ENCODE measurements at regions not wholly inside any gene's neighbourhood (a gene's known extent, or its start where the extent isn't known, plus 50 kb on each side); places are given as distances from the start of the nearest gene placed in this dataset.

- no peaks in the 10 kb centered on the region for H3K36me3 Mint-ChIP-seq (ENCODE audit: low read depth)
- DNase-seq (ENCODE audit: low spot score) = no peak
- no peak for TF ChIP-seq CTCF (IDR thresholded peaks at IDR 0.05)
- peaks cover 3% of the 10 kb centered on the region for H3K9me3 Mint-ChIP-seq (ENCODE audit: low read depth)
- no peak overlapping the region for H3K27ac Mint-ChIP-seq (ENCODE audit: unreplicated experiment)
- H3K4me1 Mint-ChIP-seq (ENCODE audit: low read depth) = no peaks in the 10 kb centered on the region
- H3K4me3 Mint-ChIP-seq (ENCODE audit: unreplicated experiment) = no peak overlapping the region
- no peaks in the 10 kb centered on the region for H3K27me3 Mint-ChIP-seq (ENCODE audit: low read depth)
These were observed 787.9 kb upstream of the KLHL1 start for GRCh38 chr13:70896136-70896535.

- H3K27me3 Mint-ChIP-seq (ENCODE audit: low read depth) = no peaks in the 10 kb centered on the region
- no peaks in the 10 kb centered on the region for H3K4me1 Mint-ChIP-seq (ENCODE audit: low read depth)
- no peak overlapping the region for H3K4me3 Mint-ChIP-seq (ENCODE audit: unreplicated experiment)
- no peaks in the 10 kb centered on the region for H3K36me3 Mint-ChIP-seq (ENCODE audit: low read depth)
- peaks cover 3% of the 10 kb centered on the region for H3K9me3 Mint-ChIP-seq (ENCODE audit: low read depth)
- TF ChIP-seq CTCF (IDR thresholded peaks at IDR 0.05) = no peak
- H3K27ac Mint-ChIP-seq (ENCODE audit: unreplicated experiment) = no peak overlapping the region
- no peak for DNase-seq (ENCODE audit: low spot score)
These were observed 787.3 kb upstream of the KLHL1 start for GRCh38 chr13:70895599-70895998.

GRCh38 chr13:70894258-70894657, 786.0 kb upstream of the KLHL1 start:
- no peaks in the 10 kb centered on the region for H3K36me3 Mint-ChIP-seq (ENCODE audit: low read depth)
- H3K27me3 Mint-ChIP-seq (ENCODE audit: low read depth) = no peaks in the 10 kb centered on the region
- no peak overlapping the region for H3K4me3 Mint-ChIP-seq (ENCODE audit: unreplicated experiment)
- no peaks in the 10 kb centered on the region for H3K4me1 Mint-ChIP-seq (ENCODE audit: low read depth)
- peaks cover 3% of the 10 kb centered on the region for H3K9me3 Mint-ChIP-seq (ENCODE audit: low read depth)
- TF ChIP-seq CTCF (IDR thresholded peaks at IDR 0.05) = no peak
- H3K27ac Mint-ChIP-seq (ENCODE audit: unreplicated experiment) = no peak overlapping the region
- no peak for DNase-seq (ENCODE audit: low spot score)

- Mint-ChIP-seq H3K27me3 (ENCODE audit: low read depth) (no peaks in the 10 kb centered on the region), H3K4me3 (ENCODE audit: unreplicated experiment) (no peak overlapping the region), H3K27ac (ENCODE audit: unreplicated experiment) (no peak overlapping the region), H3K4me1 (ENCODE audit: low read depth) (no peaks in the 10 kb centered on the region), H3K36me3 (ENCODE audit: low read depth) (no peaks in the 10 kb centered on the region), H3K9me3 (ENCODE audit: low read depth) (peaks cover 3% of the 10 kb centered on the region)
- no peak for DNase-seq (ENCODE audit: low spot score)
- TF ChIP-seq CTCF (IDR thresholded peaks at IDR 0.05) = no peak
These were observed 785.6 kb upstream of the KLHL1 start for GRCh38 chr13:70893832-70894231.

- no peak overlapping the region for H3K4me3 Mint-ChIP-seq (ENCODE audit: unreplicated experiment)
- H3K9me3 Mint-ChIP-seq (ENCODE audit: low read depth) = peaks cover 9% of the 10 kb centered on the region
- no peak overlapping the region for H3K27ac Mint-ChIP-seq (ENCODE audit: unreplicated experiment)
- no peaks in the 10 kb centered on the region for H3K4me1 Mint-ChIP-seq (ENCODE audit: low read depth)
- H3K36me3 Mint-ChIP-seq (ENCODE audit: low read depth) = no peaks in the 10 kb centered on the region
- no peak for DNase-seq (ENCODE audit: low spot score)
- no peaks in the 10 kb centered on the region for H3K27me3 Mint-ChIP-seq (ENCODE audit: low read depth)
- no peak for TF ChIP-seq CTCF (IDR thresholded peaks at IDR 0.05)
These were observed 782.0 kb upstream of the KLHL1 start for GRCh38 chr13:70890289-70890688.
